ENCODE measurements at regions not wholly inside any gene's neighbourhood (a gene's known extent, or its start where the extent isn't known, plus 50 kb on each side); places are given as distances from the start of the nearest gene placed in this dataset.

DNA sequence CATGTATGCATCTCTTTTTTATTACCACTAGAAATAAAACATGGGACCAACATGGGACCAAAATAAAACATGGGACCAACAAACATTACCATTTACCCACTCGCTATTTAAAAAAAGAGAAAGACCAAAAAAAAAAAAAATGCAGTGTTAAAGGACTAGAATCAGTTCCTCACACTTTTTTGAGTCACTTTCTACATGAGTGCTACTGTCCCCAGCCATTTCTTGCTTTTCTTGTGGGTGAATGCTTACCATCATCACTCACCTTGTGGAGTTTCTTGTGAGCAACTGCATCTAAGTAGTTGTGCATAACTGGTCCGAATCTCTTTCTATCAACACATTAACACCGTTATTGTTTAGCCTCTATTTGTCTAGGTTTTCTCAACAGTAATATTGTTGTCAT is 493.6 kb upstream of the RIOK2 start:
- DNase-seq (no peak), ATAC-seq (ENCODE audit: low read depth) (no peak)
- POLR2A ChIA-PET: no interaction called here
- CTCF ChIA-PET: no interaction called here
- intact Hi-C loops (cut with micrococcal nuclease): no loop called here
- no peak overlapping the region for H3K4me3 Mint-ChIP-seq
- H3K9me3 Mint-ChIP-seq: peaks cover 15% of the 10 kb centered on the region
- H3K4me1 Mint-ChIP-seq: no peaks in the 10 kb centered on the region
- no peak overlapping the region for H3K27ac Mint-ChIP-seq
- TF ChIP-seq, protein P1, sequence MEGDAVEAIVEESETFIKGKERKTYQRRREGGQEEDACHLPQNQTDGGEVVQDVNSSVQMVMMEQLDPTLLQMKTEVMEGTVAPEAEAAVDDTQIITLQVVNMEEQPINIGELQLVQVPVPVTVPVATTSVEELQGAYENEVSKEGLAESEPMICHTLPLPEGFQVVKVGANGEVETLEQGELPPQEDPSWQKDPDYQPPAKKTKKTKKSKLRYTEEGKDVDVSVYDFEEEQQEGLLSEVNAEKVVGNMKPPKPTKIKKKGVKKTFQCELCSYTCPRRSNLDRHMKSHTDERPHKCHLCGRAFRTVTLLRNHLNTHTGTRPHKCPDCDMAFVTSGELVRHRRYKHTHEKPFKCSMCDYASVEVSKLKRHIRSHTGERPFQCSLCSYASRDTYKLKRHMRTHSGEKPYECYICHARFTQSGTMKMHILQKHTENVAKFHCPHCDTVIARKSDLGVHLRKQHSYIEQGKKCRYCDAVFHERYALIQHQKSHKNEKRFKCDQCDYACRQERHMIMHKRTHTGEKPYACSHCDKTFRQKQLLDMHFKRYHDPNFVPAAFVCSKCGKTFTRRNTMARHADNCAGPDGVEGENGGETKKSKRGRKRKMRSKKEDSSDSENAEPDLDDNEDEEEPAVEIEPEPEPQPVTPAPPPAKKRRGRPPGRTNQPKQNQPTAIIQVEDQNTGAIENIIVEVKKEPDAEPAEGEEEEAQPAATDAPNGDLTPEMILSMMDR (IDR thresholded peaks at IDR 0.05): no peak
- H3K27me3 Mint-ChIP-seq: no peaks in the 10 kb centered on the region
- no peaks in the 10 kb centered on the region for H3K36me3 Mint-ChIP-seq (ENCODE audit: low read depth)

DNA sequence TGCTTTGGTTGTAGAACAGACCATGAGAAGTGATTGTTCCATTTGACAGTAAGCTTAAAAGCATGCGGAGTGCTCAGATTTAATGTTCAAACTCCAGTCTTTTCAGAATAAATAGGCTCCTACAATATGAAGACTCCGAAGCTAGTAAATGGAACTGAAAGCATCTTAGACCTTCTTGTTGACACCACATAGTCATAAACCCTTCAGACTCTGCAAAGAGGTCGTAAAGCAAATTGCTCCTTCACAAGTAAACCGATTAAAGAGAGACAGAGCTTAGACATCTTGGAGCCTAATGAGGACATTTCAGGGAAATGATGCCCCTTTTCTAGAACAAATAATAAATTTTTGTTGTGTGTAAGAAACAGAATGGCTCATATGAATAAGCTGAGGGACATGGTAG is 511.0 kb upstream of the RIOK2 start:
- POLR2A ChIA-PET: no interaction called here
- no peak overlapping the region for H3K27ac Mint-ChIP-seq
- H3K4me1 Mint-ChIP-seq: no peaks in the 10 kb centered on the region

DNA sequence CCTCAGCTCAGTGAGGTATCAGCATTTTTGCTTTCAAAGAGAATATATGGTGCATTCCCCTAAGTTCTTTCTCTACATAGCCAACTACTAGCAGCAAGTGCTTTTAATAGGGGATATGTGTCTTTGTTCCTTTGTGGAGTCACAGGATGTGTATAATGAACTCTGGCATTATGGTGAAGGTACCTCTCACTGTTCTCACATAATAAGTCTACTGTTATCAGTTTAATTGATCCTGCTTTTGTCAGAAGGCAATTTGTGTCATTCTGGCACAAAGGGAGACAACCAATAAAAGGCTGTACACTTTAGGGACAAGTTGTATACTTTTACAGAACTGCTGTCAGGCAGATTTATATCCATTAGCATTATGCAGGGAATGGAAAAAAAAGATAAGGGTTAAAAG is 531.4 kb upstream of the RIOK2 start:
- H3K27ac Mint-ChIP-seq: no peak overlapping the region
- TF ChIP-seq, protein P1 (IDR thresholded peaks at IDR 0.05): no peak

More for the DNA sequence above, 511.0 kb upstream of the RIOK2 start:
- no peaks in the 10 kb centered on the region for H3K36me3 Mint-ChIP-seq (ENCODE audit: low read depth)
- H3K4me3 Mint-ChIP-seq: no peak overlapping the region
- no peak for ATAC-seq (ENCODE audit: low read depth)
- CTCF ChIA-PET: no interaction called here
- intact Hi-C loops (cut with micrococcal nuclease): no loop called here
- peaks cover 2% of the 10 kb centered on the region for H3K9me3 Mint-ChIP-seq
- no peaks in the 10 kb centered on the region for H3K27me3 Mint-ChIP-seq
- TF ChIP-seq, protein P1 (IDR thresholded peaks at IDR 0.05): no peak
- no peak for DNase-seq

DNA sequence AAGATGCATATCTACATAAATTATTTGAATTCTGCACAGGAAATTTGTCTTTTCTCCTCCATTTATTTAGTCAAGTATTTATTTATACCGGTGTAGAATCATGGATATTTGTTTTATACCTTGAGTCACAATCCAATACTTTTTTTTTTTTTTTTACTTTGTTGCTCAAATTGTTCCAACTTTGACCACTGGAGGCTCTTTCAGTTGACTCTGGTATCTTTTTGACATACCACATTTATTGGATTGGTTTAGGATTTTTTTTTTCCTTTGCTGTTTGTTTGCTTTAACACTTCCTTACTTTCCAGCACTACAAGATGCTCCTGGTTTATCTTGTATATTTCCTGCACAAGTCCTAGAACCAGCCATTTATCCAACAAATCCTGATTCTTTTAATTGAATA is 543.1 kb upstream of the RIOK2 start:
- Mint-ChIP-seq H3K27ac (no peak overlapping the region), H3K4me1 (no peaks in the 10 kb centered on the region), H3K4me3 (no peak overlapping the region), H3K9me3 (peaks cover 15% of the 10 kb centered on the region), H3K27me3 (no peaks in the 10 kb centered on the region), H3K36me3 (ENCODE audit: low read depth) (no peaks in the 10 kb centered on the region)
- ChIA-PET CTCF (no interaction called here), POLR2A (no interaction called here)
- DNase-seq (no peak), ATAC-seq (ENCODE audit: low read depth) (no peak)
- intact Hi-C loops (cut with micrococcal nuclease): no loop called here
- TF ChIP-seq, protein P1 (IDR thresholded peaks at IDR 0.05): no peak

More for the DNA sequence above, 531.4 kb upstream of the RIOK2 start:
- intact Hi-C loops (cut with micrococcal nuclease): no loop called here
- H3K9me3 Mint-ChIP-seq: no peaks in the 10 kb centered on the region
- ChIA-PET POLR2A (no interaction called here), CTCF (no interaction called here)
- ATAC-seq (ENCODE audit: low read depth) (no peak), DNase-seq (no peak)
- no peak overlapping the region for H3K4me3 Mint-ChIP-seq
- H3K4me1 Mint-ChIP-seq: no peaks in the 10 kb centered on the region
- H3K36me3 Mint-ChIP-seq (ENCODE audit: low read depth): no peaks in the 10 kb centered on the region
- H3K27me3 Mint-ChIP-seq: no peaks in the 10 kb centered on the region

DNA sequence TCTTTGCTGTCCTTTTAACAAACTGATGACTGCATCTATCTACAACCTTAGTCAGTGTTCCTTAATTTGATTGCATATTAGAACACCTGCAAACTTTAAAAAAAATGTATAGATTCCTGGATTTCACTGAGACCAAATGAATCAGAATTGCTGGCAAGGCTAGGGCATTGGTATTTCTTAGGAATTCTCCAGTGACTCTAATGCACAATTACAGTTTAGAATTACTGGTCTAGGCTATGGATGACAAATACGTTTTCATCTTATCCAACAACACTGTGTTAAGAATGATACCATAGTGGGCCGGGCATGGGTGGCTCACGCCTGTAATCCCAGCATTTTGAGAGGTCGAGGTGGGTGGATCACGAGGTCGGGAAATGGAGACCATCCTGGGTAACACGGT is 545.9 kb upstream of the RIOK2 start:
- ChIA-PET CTCF (no interaction called here), POLR2A (no interaction called here)
- H3K9me3 Mint-ChIP-seq: peaks cover 4% of the 10 kb centered on the region
- DNase-seq: no peak
- H3K27me3 Mint-ChIP-seq: no peaks in the 10 kb centered on the region
- TF ChIP-seq, protein P1 (IDR thresholded peaks at IDR 0.05): no peak
- H3K36me3 Mint-ChIP-seq (ENCODE audit: low read depth): no peaks in the 10 kb centered on the region
- no peak for ATAC-seq (ENCODE audit: low read depth)
- H3K4me3 Mint-ChIP-seq: no peak overlapping the region
- no peaks in the 10 kb centered on the region for H3K4me1 Mint-ChIP-seq
- intact Hi-C loops (cut with micrococcal nuclease): no loop called here
- no peak overlapping the region for H3K27ac Mint-ChIP-seq

Measured in activated B cell treated with CpG ODN at 0.5 μM for 24 hours (primary cell).